ENCODE measurements at regions not wholly inside any gene's neighbourhood (a gene's known extent, or its start where the extent isn't known, plus 50 kb on each side); places are given as distances from the start of the nearest gene placed in this dataset.

- no peak for DNase-seq
Measured at GRCh38 chr17:15177343-15177742, 87.8 kb downstream of the PMP22 start.

GRCh38 chr17:15175356-15175755 lies 89.8 kb downstream of the PMP22 start:
- no peak for DNase-seq

GRCh38 chr17:15171167-15172047 lies 93.7 kb downstream of the PMP22 start:
- DNase-seq, result peak; percentile 36

- no peak for DNase-seq
Measured at GRCh38 chr17:15169676-15170075, 95.5 kb downstream of the PMP22 start.

GRCh38 chr17:15168379-15168778 lies 96.7 kb downstream of the PMP22 start:
- no peak for DNase-seq

- DNase-seq, result no peak
Measured at GRCh38 chr17:15161395-15161794, 103.7 kb downstream of the PMP22 start.

- DNase-seq, result no peak
Measured at GRCh38 chr17:15157051-15157450, 108.1 kb downstream of the PMP22 start.

- DNase-seq, result no peak
Measured at GRCh38 chr17:15154618-15155017, 110.5 kb downstream of the PMP22 start.

- no peak for DNase-seq
Measured at GRCh38 chr17:15145621-15146020, 119.5 kb downstream of the PMP22 start.

GRCh38 chr17:15143524-15143923 lies 121.6 kb downstream of the PMP22 start:
- DNase-seq, result no peak

GRCh38 chr17:15134363-15134762 lies 130.8 kb downstream of the PMP22 start:
- no peak for DNase-seq

- DNase-seq, result no peak
Measured at GRCh38 chr17:15133826-15134225, 131.3 kb downstream of the PMP22 start.

GRCh38 chr17:15133143-15133542 lies 132.0 kb downstream of the PMP22 start:
- no peak for DNase-seq

GRCh38 chr17:15130426-15130825 lies 134.7 kb downstream of the PMP22 start:
- DNase-seq, result no peak

GRCh38 chr17:15129986-15130385 lies 135.1 kb downstream of the PMP22 start:
- no peak for DNase-seq

GRCh38 chr17:15124746-15125145 lies 140.4 kb downstream of the PMP22 start:
- DNase-seq, result no peak

GRCh38 chr17:15124264-15124595 lies 140.9 kb downstream of the PMP22 start:
- DNase-seq, result no peak

- no peak for DNase-seq
Measured at GRCh38 chr17:15123593-15124263, 141.4 kb downstream of the PMP22 start.

GRCh38 chr17:15122857-15123256 lies 142.3 kb downstream of the PMP22 start:
- no peak for DNase-seq

- no peak for DNase-seq
Measured at GRCh38 chr17:15121426-15121825, 143.7 kb downstream of the PMP22 start.

GRCh38 chr17:15119968-15120367 lies 145.2 kb downstream of the PMP22 start:
- no peak for DNase-seq

GRCh38 chr17:15117239-15117638 lies 147.9 kb downstream of the PMP22 start:
- DNase-seq, result no peak

GRCh38 chr17:15112846-15113617 lies 152.1 kb downstream of the PMP22 start:
- DNase-seq, result no peak

GRCh38 chr17:15109608-15110007 lies 155.5 kb downstream of the PMP22 start:
- DNase-seq, result no peak

Data from NCI-H1105 treated with DMSO at 0.1 percent for 48 hours (cell line).